T follicular helper cell (primary cell): ENCODE measurements at regions not wholly inside any gene's neighbourhood (a gene's known extent, or its start where the extent isn't known, plus 50 kb on each side); places are given as distances from the start of the nearest gene placed in this dataset.

Experiments
- DNase-seq: peaks from one replicate; pipeline ENCODE4 v3.0.0-alpha.2; 2020; ENCODE audit warnings: low read depth

DNA sequence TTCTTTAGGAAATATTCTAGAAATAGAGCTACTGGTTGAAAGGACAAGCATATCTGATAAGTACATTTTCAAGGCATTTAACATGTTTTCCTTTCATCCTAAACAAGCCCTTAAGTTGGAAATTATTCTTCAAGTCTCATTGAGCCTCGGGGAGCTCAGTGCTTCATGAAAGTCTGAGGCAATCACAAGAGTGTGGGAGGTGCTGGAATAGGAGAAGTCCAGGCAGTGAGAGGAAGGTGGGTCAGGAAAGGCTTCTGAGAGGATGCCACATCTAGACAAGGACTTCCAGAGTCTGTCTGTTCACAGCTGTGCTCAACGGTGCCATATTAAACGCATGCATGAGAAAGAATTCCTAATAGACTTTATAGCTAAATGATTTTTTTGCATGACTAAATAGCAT is 69.8 kb downstream of the CD83 start:
- DNase-seq, result no peak

DNA sequence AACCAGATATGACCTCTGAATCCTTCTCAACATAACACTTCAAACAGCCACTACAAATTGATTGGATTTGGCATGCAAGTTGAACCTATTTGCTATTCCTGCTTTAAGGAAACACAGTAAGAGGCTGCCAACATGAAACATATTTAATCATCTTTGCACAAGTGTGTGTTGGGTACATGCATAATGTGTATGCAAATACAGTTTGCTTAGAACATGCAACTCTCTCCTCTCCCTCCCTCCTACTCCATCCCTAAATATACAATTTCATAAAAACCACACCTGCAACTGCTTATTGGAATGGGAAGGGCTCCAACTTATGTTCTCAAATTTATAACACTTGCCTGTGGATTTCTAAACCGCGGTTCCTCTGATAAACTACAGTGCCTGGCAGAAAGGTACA is 71.5 kb downstream of the CD83 start:
- no peak for DNase-seq

DNA sequence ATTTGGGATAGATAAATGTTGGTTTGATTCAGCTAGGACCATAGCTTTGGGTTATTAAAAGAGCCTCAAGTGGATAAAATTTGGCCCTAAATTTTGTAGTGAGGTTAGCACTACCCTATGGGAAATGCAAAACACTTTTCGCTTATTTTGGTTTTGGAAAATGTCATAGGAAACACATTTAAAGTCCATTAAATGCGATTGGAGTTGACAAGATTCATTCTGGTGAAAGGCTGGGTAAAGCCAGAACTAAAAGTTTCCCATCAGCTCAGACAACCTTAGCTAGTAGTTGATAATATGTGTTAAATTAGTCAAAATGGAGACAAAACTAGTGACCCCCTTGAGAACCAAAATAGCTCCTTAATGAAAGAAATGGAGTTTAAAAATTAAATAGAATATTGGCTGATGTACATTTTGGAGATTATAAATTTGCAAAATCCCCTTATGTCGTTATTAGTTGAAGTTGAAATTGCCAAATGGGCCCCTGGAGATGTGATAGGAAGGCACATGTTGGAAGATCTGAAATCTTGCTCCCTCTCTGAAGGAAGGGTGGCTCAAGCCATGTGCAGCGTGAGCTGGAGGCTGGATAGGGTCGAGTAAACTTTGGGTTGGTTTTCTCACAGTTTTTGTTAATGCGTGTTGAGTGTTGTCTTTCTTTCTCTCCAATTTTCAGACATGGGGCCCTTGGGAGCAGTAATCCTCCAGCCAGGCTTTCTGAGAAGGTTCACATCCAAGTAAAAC is 72.8 kb downstream of the CD83 start:
- DNase-seq, result no peak

DNA sequence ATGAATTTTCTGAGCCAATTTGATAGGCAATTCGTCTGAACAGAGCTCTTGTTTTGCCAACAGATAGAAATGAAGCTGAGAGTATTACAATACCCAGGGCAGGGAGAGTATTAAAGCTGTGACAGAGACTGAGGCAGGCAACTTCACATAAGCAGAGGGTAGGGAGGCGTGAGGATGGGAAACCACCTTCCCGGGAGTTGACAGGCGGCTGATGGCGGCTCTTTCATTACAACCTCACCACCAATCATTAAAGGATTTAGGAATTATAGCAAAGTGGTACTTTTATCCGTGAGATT is 73.3 kb downstream of the CD83 start:
- DNase-seq, result no peak

DNA sequence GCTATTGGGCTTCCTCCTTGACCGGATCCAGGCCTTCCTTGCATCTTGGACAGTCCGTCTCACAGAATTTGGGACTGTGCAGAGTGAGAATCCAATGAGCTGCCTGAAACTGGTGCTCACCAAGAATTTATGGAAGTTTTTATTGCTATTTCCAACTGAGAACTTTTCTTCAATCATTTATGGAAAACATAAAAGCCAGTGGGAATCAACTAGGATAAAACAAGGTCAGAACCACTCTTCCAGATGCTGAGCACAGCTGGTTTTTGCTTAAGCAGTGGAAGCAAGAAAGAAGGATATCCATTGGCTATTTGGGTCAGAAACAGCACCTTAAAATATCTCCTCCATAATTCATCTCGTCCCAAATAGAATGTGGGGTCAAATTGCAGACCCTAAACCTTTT is 74.2 kb downstream of the CD83 start:
- no peak for DNase-seq

DNA sequence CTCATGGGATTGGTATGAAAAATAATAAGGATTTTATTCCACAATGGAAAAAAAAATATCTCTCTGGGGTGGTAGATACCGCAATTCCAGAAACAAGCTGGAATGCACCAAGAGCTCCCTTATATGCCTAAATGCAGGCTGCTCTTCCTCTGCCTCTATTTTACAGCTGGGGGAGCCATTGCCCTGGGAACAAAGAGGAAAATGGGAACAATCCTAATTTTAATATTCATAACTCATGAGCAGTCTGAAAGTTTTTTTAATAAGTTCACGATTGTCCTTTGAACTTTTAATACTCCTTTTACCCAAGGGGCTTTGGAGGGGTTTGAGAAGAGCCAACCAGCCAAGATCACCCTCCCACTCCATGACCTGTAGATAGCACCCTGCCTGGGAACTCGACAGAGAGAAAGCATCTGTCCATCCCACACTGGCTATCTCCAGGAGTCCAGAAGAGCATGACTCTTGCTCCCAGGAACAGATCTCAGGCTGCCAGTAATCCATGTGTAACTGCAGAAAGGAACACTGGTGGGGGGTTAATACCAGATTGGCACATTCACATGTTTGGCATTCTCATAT is 74.7 kb downstream of the CD83 start:
- no peak for DNase-seq

DNA sequence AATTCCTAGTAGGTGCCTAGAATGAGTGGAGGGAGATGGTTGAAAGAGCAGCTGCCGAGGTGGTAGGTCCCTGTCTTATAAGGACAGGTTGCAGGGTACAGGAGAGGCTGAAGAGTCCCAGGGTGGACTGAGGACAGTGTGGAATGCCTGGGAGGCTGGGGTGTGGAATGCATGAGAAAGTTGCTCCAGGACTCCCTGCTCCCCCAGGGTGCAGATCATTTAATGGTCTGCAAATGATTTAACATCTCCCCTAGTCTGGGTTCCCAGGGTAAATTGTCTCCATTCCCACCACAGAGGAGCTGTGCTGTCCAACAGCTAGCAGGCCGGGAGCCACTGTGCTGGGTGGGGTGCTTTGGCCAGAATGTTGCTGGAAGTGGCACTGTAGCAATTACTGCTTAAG is 76.0 kb downstream of the CD83 start:
- no peak for DNase-seq

DNA sequence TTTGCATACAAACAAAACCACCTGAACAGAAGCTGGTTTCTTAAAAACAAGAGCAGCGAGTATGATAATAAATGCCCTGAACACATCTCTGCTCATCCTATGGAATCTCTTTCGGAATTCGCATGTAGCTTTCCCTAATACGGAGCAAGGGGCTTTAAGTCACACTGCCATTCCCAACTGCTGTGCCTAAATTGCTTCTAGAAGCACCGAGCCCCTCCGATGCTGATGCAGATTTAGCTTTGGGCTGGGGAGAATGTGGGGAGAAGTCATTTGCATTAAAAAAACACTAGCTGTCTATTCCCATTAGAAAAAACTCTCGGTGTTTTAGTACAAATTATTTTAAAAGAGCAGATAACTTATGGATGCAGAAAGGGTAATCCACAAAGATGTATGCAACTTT is 76.9 kb downstream of the CD83 start:
- no peak for DNase-seq

DNA sequence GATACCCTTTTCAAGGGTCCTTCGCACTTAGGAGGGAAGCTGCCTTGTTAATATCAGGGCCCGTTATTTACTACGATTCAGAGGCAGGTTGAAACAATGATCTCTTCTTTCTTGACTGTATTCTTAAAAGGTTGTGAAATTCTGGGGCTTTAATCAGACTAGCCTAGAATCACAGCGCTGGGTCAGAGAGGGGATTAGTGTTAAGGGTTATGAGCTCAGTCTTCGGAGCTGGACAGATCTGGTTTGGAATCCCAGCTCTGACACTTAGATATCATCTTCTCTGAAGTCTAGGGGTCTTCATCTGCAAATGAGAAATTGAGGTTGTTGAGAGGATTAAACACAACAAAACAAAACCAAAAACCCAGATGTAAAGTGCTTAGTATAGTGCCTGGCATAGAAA is 77.4 kb downstream of the CD83 start:
- DNase-seq, result no peak

DNA sequence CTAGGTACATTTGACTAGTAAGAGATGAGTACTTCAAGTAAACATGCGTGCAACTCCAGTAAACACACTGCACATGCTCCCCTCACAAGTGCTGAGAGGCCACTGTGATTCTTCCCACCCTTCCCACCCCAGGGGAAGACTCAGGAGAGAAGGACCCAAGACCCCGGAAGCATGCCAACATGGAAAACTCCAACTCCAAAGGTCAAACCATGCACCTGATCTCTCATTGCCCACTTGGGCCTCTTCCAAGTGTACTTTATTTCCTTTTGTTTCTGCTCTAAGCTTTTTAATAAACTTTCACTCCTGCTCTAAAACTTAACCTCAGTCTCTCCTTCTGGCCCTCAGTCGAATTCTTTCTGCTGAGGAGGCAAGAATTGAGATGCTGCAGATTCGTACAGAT is 78.5 kb downstream of the CD83 start:
- no peak for DNase-seq

DNA sequence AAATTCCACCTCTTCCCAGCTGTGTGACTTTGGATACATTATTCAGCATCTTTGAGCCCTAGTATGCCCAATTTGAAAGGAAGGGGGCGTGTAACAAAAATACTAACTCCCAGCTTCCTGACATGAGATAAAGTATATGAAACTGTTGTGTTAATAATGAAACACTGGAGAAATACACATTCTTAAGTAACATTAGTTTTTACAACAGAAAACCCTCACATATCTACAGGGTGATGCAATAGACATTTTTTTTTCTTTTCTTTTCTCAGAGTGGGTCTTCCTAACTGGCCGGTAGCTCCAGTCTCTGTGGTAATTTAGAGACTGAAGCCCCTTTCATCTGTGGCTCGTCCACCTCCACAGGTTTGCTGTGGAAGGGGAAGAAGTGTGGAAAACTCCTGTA is 79.5 kb downstream of the CD83 start:
- no peak for DNase-seq

DNA sequence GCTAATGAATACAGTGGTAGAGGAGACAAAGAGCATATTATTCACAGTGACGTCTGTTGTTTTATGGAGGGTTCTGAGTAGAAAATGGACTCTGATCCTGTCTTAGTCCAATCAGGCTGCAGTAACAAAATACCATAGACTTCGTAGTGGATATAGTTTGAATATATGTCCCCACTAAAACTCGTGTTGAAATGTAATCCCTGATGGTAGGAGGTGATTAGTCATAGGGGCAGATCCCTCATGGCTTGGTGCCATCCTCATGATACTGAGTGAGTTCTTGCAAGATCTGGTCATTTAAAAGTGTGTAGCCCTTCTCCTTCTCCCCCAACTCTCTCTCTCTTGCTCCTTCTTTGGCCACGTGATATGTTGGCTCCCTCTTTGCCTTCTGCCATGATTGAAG is 82.5 kb downstream of the CD83 start:
- DNase-seq, result no peak

DNA sequence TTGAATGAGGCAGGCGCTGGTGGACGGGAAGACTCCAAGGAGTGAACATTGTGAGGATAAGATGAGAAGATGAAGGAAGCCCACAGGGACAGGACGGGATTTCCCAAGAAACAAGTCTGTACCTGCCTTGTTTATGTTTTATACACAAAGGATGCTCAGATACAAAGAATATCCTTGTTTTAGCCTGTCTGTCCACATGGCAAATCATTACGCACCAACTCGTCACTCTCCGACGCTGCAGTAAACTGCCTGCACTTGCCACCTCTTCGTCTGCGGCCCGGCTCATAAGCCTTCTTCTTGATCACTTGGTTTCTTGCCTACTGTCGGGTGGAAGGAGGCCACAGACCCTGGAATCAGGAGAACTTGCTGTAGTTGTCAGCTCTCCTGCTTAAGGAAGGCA is 85.4 kb downstream of the CD83 start:
- no peak for DNase-seq

DNA sequence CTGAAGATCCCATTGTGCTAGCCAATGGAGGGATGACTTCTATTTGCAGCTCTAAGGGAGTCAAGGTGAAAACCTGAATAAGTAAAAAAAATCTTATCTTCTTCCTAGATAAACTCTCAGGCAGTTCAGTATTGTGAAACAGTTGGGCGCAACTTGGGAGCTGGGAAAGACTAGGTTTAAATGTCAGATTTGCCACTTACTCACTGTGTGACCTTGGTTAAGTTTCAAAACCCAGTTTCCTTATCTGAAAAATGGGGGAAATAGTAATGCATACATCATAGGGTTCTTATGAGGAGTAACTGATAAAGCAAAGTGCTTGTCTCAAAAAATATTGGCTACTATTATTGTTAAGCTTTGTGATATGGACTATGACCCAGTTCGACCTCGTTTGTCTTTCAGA is 88.8 kb downstream of the CD83 start:
- no peak for DNase-seq

DNA sequence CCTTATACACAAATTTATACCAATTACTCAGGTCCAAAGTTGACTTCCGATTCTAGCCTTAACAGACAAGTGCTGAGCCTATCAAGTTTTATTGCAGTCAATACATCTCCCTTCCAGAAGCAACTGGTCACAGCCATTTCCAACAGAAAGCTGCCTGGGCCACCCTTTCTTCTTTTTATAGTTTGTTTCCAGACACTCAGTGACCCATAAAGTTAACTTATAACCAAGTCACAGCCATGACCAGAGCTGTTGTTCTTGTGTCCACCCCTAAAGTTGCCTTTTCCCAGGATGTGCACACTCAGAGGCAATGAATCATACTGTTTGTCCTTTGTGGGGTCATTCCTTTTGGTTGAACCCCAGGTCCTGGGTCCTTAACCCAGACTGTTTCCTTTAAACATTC is 89.9 kb downstream of the CD83 start:
- DNase-seq, result no peak

DNA sequence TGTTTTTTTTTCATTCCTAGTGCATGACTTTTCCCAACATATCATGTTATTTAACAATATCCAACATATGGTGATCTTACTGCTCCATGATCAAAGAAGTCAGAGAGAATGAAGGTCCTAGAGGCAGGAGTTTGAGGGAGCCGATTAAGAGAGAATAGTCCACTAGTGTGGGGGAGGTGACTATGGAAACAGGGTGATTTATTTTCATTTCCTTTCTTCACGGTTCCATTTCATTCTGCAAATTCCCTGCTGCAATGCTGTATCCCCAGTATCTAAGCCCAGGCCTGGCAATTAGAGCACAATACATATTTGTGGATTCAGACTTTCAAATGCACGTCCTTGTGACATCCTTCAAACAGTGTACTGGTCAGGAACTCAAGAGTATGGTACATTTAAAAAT is 91.4 kb downstream of the CD83 start:
- no peak for DNase-seq

DNA sequence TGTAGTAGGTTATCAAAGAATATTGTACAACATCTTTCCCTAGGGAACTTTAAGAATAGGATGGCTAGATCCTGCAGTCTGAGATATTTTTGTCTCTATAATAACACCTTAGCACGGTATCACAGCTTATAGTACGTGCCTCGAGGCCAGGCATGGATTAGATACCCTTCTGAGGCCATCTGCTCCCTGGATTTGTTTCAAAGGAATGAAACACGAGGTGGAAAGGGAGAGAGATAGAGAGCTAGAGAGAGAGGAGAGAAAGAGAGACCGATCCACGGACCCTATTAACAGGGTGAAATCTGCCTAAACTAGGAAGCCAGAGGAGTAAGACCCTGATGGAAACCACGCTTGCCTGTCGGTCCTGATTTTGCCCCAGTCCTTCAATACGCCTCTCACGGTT is 92.5 kb downstream of the CD83 start:
- DNase-seq, result no peak

DNA sequence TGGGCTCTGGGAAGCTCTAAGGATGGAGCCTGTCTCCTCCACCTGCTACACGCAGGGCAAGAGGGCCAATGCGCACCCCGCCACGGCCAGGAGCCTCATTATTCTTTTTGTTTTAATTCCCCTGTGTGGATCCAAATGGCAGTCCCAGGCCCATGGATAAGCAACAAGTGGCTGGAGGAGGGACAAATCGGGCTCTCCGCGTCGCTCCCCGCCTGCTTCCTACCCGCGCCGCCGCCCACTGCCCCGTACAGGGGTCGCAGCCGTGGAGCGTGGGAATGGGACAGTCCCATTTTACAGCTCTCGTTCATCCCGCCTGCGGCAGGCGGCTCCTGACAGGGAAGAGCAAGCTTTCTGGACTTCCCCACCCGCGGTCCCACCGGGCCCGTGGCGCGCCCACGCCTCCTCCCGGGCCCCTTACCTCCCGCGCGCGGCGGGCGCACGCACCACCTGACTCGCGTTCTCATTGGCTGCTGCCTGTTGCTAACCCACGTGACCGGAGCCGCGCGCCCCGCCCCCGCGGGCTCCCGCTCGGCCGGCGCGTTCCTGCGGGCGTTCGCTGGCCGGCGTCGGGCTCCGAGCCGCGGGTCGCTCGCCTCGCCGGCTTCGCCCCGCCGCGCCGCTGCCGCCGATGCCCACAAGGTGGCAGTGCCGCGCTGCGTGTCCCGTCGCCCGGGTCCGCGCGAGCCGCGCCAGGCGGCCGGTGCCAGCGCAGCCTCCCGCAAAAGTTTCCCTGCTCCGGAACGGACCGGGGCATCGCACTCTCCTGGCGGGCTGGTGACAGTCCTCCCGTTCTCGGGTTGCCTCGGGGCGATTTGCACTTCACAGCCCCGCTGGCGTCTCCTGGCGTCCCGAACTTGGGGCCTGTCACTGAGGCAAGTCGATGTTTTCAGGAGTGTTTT is 93.3 kb downstream of the CD83 start:
- peak; percentile 80 for DNase-seq

DNA sequence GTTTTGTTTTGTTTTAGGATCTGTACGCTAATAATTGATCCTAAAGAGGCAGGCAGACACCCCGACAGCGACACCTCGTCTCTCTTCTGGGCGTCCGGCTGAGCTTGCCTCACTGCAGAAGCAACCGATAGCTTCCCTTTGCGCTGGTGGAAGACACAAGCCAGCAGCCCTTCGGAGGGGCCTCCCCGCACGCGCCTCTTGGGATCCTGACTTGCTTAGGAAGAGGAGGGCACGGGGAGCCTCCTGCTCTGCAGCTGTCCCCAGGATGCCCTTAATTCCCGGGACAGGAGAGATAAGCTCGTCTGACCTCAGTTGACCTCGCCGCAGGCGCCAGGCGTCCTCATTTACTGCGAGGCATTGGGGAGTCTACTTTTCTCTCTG is 94.0 kb downstream of the CD83 start:
- DNase-seq, result no peak

DNA sequence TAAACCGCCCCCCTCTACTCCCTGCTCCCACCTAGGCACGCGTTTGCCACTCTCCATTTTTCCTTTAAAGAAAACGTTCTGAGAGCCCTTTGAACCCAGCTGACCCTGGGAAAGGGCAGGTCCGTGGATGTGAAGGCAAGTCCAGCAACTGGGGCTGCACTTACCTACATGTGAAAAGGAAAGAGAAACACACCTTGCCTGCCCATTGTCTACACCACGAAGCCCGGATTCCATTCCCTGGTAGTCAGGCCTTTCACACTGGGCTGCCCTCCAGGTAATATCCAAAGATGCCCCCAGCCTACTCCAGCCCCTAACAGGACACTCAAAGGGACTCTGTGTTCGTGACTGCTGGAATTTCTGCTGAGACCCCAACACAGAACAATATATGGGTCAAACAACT is 94.4 kb downstream of the CD83 start:
- DNase-seq, result no peak

DNA sequence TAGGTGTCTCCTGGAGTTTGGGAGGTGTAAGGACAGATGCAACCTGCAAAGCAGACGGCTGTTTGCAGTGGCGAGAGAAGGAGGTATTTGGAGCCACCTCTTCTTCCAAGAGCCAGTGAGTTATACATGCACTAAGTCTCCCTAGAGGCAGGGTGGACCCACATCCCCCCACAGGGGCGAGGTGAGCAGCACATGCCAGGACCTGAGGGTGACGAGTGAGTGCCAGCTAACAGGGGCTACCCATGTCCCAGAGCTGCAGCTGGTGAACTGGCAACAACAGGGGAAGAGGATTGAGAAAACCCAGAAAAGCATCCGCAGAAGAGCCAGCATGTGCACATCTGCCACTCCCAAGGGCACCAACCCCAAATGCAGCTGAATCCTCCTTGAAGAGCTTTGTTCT is 95.1 kb downstream of the CD83 start:
- no peak for DNase-seq

DNA sequence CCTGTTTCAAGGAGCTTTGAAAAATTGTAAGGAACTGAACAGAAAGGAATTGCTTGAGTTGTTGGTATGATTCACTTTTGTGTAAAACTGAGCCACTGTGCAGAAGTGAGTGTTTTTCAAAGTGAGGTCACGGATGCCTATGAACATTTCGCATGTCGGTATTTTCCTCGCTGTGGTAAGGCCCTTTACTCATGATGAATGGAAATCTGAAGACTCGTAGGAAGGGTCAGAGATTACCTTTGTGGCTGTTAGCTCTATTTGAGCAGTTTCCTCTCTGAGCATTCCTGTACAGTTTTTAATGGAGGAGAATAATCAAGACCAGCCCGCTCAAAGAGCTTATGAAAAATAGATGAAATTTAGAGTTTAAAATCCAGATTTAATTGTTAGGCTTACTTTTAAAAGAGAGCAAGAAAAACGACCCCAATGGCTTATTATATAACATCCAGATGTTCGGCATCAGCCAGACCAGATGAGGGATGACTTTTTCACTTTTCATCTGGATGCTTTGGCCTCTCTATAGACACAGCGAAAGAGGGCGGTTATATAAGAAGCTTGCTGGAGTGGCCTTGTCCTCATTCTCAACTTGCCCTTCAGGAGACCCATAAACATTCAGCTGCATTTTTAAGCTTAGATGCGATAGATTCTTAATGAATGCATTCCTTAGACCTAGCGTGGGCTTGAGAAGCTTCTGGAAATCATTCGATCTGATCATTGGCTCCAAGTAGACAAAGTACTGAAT is 99.5 kb downstream of the CD83 start:
- no peak for DNase-seq
